ENCODE measurements at regions not wholly inside any gene's neighbourhood (a gene's known extent, or its start where the extent isn't known, plus 50 kb on each side); places are given as distances from the start of the nearest gene placed in this dataset.

DNA sequence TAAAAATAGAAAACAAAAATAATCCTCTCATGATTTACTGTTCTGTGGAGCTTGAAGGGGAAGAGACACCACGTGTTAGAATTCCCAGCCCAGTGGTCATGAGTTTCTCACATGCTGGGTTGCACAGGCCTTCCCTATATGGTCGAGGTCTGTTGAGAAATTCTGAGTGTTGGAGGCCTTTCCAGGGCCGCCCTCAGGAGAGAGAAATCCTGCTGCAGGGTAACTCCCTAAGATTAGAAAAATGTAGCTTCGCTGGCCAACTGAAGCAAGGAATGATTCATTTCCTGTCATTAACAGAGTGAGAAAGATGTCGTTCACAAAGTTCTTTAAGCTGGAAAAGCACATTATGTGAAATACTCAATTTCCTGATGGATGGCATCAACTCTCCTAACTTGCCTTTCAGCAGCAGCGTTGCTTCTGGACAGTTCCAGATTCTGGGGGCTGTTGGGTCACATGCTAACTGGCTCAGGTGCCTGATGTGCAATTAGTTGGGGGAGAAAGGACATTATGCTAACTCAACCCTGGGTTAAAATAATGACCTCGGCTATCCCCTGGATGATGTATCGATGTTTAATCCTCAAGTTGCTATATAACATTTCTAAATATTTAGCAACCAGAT, 104.8 kb upstream of the CD180 start:
- no peak for TF ChIP-seq EZH2 (IDR thresholded peaks at IDR 0.05; ENCODE audit: borderline replicate concordance, low read depth, low read length, severe bottlenecking)
- TF ChIP-seq, protein P1, sequence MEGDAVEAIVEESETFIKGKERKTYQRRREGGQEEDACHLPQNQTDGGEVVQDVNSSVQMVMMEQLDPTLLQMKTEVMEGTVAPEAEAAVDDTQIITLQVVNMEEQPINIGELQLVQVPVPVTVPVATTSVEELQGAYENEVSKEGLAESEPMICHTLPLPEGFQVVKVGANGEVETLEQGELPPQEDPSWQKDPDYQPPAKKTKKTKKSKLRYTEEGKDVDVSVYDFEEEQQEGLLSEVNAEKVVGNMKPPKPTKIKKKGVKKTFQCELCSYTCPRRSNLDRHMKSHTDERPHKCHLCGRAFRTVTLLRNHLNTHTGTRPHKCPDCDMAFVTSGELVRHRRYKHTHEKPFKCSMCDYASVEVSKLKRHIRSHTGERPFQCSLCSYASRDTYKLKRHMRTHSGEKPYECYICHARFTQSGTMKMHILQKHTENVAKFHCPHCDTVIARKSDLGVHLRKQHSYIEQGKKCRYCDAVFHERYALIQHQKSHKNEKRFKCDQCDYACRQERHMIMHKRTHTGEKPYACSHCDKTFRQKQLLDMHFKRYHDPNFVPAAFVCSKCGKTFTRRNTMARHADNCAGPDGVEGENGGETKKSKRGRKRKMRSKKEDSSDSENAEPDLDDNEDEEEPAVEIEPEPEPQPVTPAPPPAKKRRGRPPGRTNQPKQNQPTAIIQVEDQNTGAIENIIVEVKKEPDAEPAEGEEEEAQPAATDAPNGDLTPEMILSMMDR (IDR thresholded peaks at IDR 0.05; ENCODE audit: extremely low read depth in 1 of 2, insufficient read depth in 1 of 2, low read depth in 1 of 2, low read length in 2 of 2) = no peak
- TF ChIP-seq POLR2A (IDR thresholded peaks at IDR 0.05; ENCODE audit: low read depth, low read length) = peak; percentile 20

All from endothelial cell of umbilical vein (primary cell).